GM12878 (cell line): ENCODE measurements at regions not wholly inside any gene's neighbourhood (a gene's known extent, or its start where the extent isn't known, plus 50 kb on each side); places are given as distances from the start of the nearest gene placed in this dataset.
A peak's percentile ranks its signal among the peaks of the same experiment; 100 is the strongest.

Experiments
- ATAC-seq: fragments of 200-7000 bp; cut with Tn5 transposase; 3 replicates; pipeline ENCODE4 v1.9.1; 2020; ENCODE audit warnings: mild to moderate bottlenecking, moderate library complexity
- BruUV-seq: library from RNA; stranded (reverse); fragments of 400-500 nt; replicated peaks from 2 replicates; lab custom pipeline; 2021; lab: Mats Ljungman, UMichigan
- CTCF ChIA-PET: fragments of 300-600 bp; sonication (Branson Sonifier 250); formaldehyde crosslinking; extraction: SDS; loops from one replicate; lab custom pipeline; 2021; ENCODE audit warnings: inconsistent platforms; lab: Yijun Ruan, JAX
- POLR2A ChIA-PET: fragments of 350-600 bp; formaldehyde crosslinking; extraction: SDS; loops from one replicate; lab custom pipeline; 2021; ENCODE audit warnings: inconsistent platforms; lab: Charles Lee
- RAD21 ChIA-PET: fragments of 300-600 bp; sonication (Branson Sonifier 250); formaldehyde crosslinking; loops from one replicate; lab custom pipeline; 2023; ENCODE audit warnings: antibody characterized with exemption; ENCODE audit not compliant: unreplicated experiment; lab: Charles Lee
- SMC1A ChIA-PET: fragments of 300-600 bp; sonication (Branson Sonifier 250); formaldehyde crosslinking; loops from one replicate; lab custom pipeline; 2023; ENCODE audit not compliant: unreplicated experiment, uncharacterized antibody; lab: Charles Lee
- DNase-seq: peaks from one replicate; pipeline ENCODE4 v3.0.0-alpha.2; 2011; ENCODE audit warnings: low read depth, low spot score
- FAIRE-seq: peaks from 3 replicates; lab custom pipeline; 2011; peaks lifted over from hg19 to GRCh38; lab: Jason Lieb, UNC
- H2AFZ ChIP-seq: 2 replicates; pipeline ENCODE4 v1.6.0; 2011; ENCODE audit warnings: low read depth, low read length, control low read depth; ENCODE audit not compliant: control insufficient read depth
- H3K27ac ChIP-seq: 2 replicates; pipeline ENCODE4 v1.5.1; 2011; ENCODE audit warnings: control low read depth; ENCODE audit not compliant: control insufficient read depth, insufficient read depth
- H3K27me3 ChIP-seq, 2 experiments: replicated peaks in 1 of 2; 2 replicates each; pipeline versions ENCODE4 v1.6.0 to v1.6.1; 2011; ENCODE audit warnings: low read length in 1 of 2; ENCODE audit not compliant: control insufficient read depth in 2 of 2, insufficient read depth in 2 of 2
- H3K36me3 ChIP-seq, 2 experiments: 2 replicates each; pipeline ENCODE4 v1.5.1; 2011; ENCODE audit warnings: low read length in 1 of 2; ENCODE audit not compliant: control insufficient read depth in 2 of 2, insufficient read depth in 2 of 2
- H3K4me1 ChIP-seq: 2 replicates; pipeline ENCODE4 v1.6.1; 2011; ENCODE audit warnings: mild to moderate bottlenecking, low read length, moderate library complexity, mixed read lengths; ENCODE audit not compliant: control insufficient read depth, insufficient read depth
- H3K4me2 ChIP-seq: 2 replicates; pipeline ENCODE4 v1.6.0; 2011; ENCODE audit warnings: control low read depth; ENCODE audit not compliant: control insufficient read depth, insufficient read depth
- H3K4me3 ChIP-seq: fragments of 200-600 bp; sonication (generic); 2 replicates; pipeline ENCODE4 v1.5.1; 2016
- H3K79me2 ChIP-seq: 2 replicates; pipeline ENCODE4 v1.6.0; 2011; ENCODE audit warnings: low read length; ENCODE audit not compliant: control insufficient read depth, insufficient read depth
- H3K9ac ChIP-seq: 2 replicates; pipeline ENCODE4 v1.8.0; 2011; ENCODE audit warnings: low read length, control low read depth, mixed read lengths; ENCODE audit not compliant: control insufficient read depth, insufficient read depth
- H3K9me3 ChIP-seq: replicated peaks from 3 replicates; pipeline ENCODE4 v1.5.1; 2011; ENCODE audit warnings: mild to moderate bottlenecking, low read length; ENCODE audit not compliant: control insufficient read depth, insufficient read depth
- H4K20me1 ChIP-seq: 2 replicates; pipeline ENCODE4 v1.6.0; 2011; ENCODE audit not compliant: control insufficient read depth, insufficient read depth
- ASH2L ChIP-seq: fragments of 300-600, 200-600 bp; sonication (generic); IDR thresholded peaks from 2 replicates; pipeline ENCODE4 v1.6.1; 2017; ENCODE audit warnings: low read depth, mild to moderate bottlenecking, borderline replicate concordance
- BACH1 ChIP-seq: fragments of 450-650 bp; IDR thresholded peaks from 2 replicates; pipeline ENCODE4 v1.6.1; 2017; ENCODE audit warnings: mild to moderate bottlenecking, borderline replicate concordance
- CBFB ChIP-seq: IDR thresholded peaks from 2 replicates; pipeline ENCODE4 v1.6.1; 2016; ENCODE audit warnings: antibody characterized with exemption, low read depth
- CREB1 ChIP-seq: IDR thresholded peaks from 2 replicates; pipeline ENCODE4 v1.6.1; 2012; ENCODE audit warnings: low read depth, mild to moderate bottlenecking, inconsistent platforms
- DPF2 ChIP-seq: fragments of 450-650 bp; IDR thresholded peaks from 2 replicates; pipeline ENCODE4 v1.6.1; 2017; ENCODE audit warnings: mild to moderate bottlenecking
- ESRRA ChIP-seq: IDR thresholded peaks from 2 replicates; pipeline ENCODE4 v1.6.1; 2012; ENCODE audit warnings: mild to moderate bottlenecking, low read length, improper control_type of control experiment
- HDAC6 ChIP-seq: fragments of 200-600 bp; sonication (generic); IDR thresholded peaks from one replicate; pipeline ENCODE4 v1.8.0; 2017; ENCODE audit warnings: antibody characterized with exemption; ENCODE audit not compliant: unreplicated experiment
- IKZF2 ChIP-seq, 2 experiments: fragments of 450-650 bp; IDR thresholded peaks; 2 replicates each; pipeline ENCODE4 v1.6.1; 2017; ENCODE audit warnings: mild to moderate bottlenecking in 2 of 2, moderate library complexity in 2 of 2
- IRF4 ChIP-seq: IDR thresholded peaks from 2 replicates; pipeline ENCODE4 v1.6.1; 2011; ENCODE audit warnings: low read depth, low read length
- JUNB ChIP-seq: IDR thresholded peaks from 2 replicates; pipeline ENCODE4 v1.6.1; 2016; ENCODE audit warnings: antibody characterized with exemption, mild to moderate bottlenecking
- MTA2 ChIP-seq: fragments of 450-650 bp; IDR thresholded peaks from 2 replicates; pipeline ENCODE4 v1.6.1; 2016; ENCODE audit warnings: low read depth, mild to moderate bottlenecking, moderate library complexity
- NR2C2 ChIP-seq: IDR thresholded peaks from 2 replicates; pipeline ENCODE4 v1.6.1; 2011; ENCODE audit warnings: borderline replicate concordance, low read depth; ENCODE audit not compliant: control insufficient read depth, insufficient read length
- RCOR1 ChIP-seq: conservative IDR thresholded peaks from 2 replicates; pipeline ENCODE4 v1.6.1; 2012; ENCODE audit warnings: low read depth, low read length, improper control_type of control experiment
- RUNX3 ChIP-seq: IDR thresholded peaks from 2 replicates; pipeline ENCODE4 v1.6.1; 2012; ENCODE audit warnings: low read length, inconsistent platforms
- SMARCA5 ChIP-seq: fragments of 450-650 bp; IDR thresholded peaks from 2 replicates; pipeline ENCODE4 v1.6.1; 2017; ENCODE audit warnings: mild to moderate bottlenecking
- WRNIP1 ChIP-seq: IDR thresholded peaks from 2 replicates; pipeline ENCODE4 v1.6.1; 2011; ENCODE audit warnings: low read depth, low read length, improper control_type of control experiment, borderline replicate concordance
- WGBS: methylation state at CpG from one replicate; pipeline ENCODE4 v1.1.6; 2016; ENCODE audit warnings: low lambda C conversion rate; ENCODE audit not compliant: insufficient replicate concordance, insufficient coverage; ENCODE audit errors: missing lambda C conversion rate; 5-methylcytosine and 5-hydroxymethylcytosine counted together
- in situ Hi-C: fragments of 300-500 bp; cut with MboI; formaldehyde crosslinking; loops from 9 replicates; pipeline ENCODE4 v1.14.3; 2018; ENCODE audit warnings: mixed read lengths
- intact Hi-C: fragments of 100-400 bp; cut with micrococcal nuclease; formaldehyde crosslinking; loops from one replicate; pipeline ENCODE4 v1.14.2; 2022; ENCODE audit not compliant: unreplicated experiment
- TF ChIP-seq, protein P1 (sequence below): fragments of 450-650 bp; formaldehyde crosslinking; IDR thresholded peaks from 2 replicates; pipeline ENCODE4 v1.4.0; 2022; ENCODE audit warnings: mild to moderate bottlenecking, moderate library complexity
- TF ChIP-seq, protein P2 (sequence below): IDR thresholded peaks from 2 replicates; pipeline ENCODE4 v1.6.1; 2012; ENCODE audit warnings: low read depth, low read length, improper control_type of control experiment
- TF ChIP-seq, protein P3 (sequence below): fragments of 450-650 bp; IDR thresholded peaks from 2 replicates; pipeline ENCODE4 v1.6.1; 2017; ENCODE audit warnings: mild to moderate bottlenecking

- DNase-seq, result no peak
- Histone ChIP-seq H3K4me1 (no peaks in the 10 kb centered on the region), H3K9ac (no peak overlapping the region), H4K20me1 (no peaks in the 10 kb centered on the region), H3K9me3 (no peaks in the 10 kb centered on the region), H3K27me3 (peaks cover 0 to 2% of the 10 kb centered on the region in 2 experiments; a peak in 1 of 4 replicates), H3K4me3 (no peak overlapping the region), H3K36me3 (no peaks in the 10 kb centered on the region)
- BruUV-seq, result no TSS peak
- ATAC-seq, result peak; percentile 25; the same call in 1 of the 3 replicates
- RAD21 ChIA-PET, result no interaction called here
- POLR2A ChIA-PET, result no interaction called here
- FAIRE-seq, result no peak
- intact Hi-C loops, result no loop called here
- TF ChIP-seq, protein P1, sequence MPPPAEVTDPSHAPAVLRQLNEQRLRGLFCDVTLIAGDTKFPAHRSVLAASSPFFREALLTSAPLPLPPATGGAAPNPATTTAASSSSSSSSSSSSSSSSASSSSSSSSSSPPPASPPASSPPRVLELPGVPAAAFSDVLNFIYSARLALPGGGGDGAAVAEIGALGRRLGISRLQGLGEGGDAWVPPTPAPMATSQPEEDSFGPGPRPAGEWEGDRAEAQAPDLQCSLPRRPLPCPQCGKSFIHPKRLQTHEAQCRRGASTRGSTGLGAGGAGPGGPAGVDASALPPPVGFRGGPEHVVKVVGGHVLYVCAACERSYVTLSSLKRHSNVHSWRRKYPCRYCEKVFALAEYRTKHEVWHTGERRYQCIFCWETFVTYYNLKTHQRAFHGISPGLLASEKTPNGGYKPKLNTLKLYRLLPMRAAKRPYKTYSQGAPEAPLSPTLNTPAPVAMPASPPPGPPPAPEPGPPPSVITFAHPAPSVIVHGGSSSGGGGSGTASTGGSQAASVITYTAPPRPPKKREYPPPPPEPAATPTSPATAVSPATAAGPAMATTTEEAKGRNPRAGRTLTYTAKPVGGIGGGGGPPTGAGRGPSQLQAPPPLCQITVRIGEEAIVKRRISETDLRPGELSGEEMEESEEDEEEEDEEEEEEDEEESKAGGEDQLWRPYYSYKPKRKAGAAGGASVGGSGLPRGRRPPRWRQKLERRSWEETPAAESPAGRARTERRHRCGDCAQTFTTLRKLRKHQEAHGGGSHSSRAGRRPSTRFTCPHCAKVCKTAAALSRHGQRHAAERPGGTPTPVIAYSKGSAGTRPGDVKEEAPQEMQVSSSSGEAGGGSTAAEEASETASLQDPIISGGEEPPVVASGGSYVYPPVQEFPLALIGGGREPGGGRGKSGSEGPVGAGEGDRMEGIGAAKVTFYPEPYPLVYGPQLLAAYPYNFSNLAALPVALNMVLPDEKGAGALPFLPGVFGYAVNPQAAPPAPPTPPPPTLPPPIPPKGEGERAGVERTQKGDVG (CRISPR knock-in tag), result no peak
- TF ChIP-seq RCOR1 (no peak), SMARCA5 (no peak), DPF2 (no peak), RUNX3 (no peak), ESRRA (no peak), ASH2L (no peak), CREB1 (no peak), HDAC6 (no peak), IRF4 (no peak), MTA2 (no peak), NR2C2 (no peak), CBFB (no peak), WRNIP1 (no peak), BACH1 (no peak), IKZF2 (IDR thresholded peaks at IDR 0.05) (no peak), JUNB (no peak)
- TF ChIP-seq, protein P2, sequence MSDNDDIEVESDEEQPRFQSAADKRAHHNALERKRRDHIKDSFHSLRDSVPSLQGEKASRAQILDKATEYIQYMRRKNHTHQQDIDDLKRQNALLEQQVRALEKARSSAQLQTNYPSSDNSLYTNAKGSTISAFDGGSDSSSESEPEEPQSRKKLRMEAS, result no peak
- TF ChIP-seq, protein P3, sequence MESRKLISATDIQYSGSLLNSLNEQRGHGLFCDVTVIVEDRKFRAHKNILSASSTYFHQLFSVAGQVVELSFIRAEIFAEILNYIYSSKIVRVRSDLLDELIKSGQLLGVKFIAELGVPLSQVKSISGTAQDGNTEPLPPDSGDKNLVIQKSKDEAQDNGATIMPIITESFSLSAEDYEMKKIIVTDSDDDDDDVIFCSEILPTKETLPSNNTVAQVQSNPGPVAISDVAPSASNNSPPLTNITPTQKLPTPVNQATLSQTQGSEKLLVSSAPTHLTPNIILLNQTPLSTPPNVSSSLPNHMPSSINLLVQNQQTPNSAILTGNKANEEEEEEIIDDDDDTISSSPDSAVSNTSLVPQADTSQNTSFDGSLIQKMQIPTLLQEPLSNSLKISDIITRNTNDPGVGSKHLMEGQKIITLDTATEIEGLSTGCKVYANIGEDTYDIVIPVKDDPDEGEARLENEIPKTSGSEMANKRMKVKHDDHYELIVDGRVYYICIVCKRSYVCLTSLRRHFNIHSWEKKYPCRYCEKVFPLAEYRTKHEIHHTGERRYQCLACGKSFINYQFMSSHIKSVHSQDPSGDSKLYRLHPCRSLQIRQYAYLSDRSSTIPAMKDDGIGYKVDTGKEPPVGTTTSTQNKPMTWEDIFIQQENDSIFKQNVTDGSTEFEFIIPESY, result no peak
- TF ChIP-seq, all 136 proteins: peak for 0
- H3K4me2 ChIP-seq, result no peak overlapping the region
- in situ Hi-C loops, result no loop called here
- 54% methylated on average over 5 of the region's 5 CpGs for WGBS
- CTCF ChIA-PET, result interaction anchor here (1.6 kb wide), 1 partner anchor 10 kb away, joined by 4 read pairs; no protein-coding TSS in a partner anchor
- H3K79me2 ChIP-seq, result no peaks in the 10 kb centered on the region
- H2AFZ ChIP-seq, result no peak overlapping the region
- SMC1A ChIA-PET, result interaction anchor here (1.0 to 1.5 kb wide), 2 partner anchors 8 to 9 kb away, joined by 3 to 10 read pairs; no protein-coding TSS in a partner anchor
- no peak overlapping the region for H3K27ac ChIP-seq
Measured at GRCh38 chr5:39605145-39605544, 180.4 kb upstream of the DAB2 start.
